Activated effector memory CD4-positive, alpha-beta T cell treated with anti-CD3 and anti-CD28 coated beads, Interleukin-2, amount 50 U/mL, for 16 hours (primary cell): ENCODE measurements at regions not wholly inside any gene's neighbourhood (a gene's known extent, or its start where the extent isn't known, plus 50 kb on each side); places are given as distances from the start of the nearest gene placed in this dataset.
"Not testable (repeated sequence)": the region's sequence is repeated elsewhere in the genome, so short reads cannot be mapped to it uniquely, and the experiment has no call there.

ENCODE experiments used
- DNase-seq: peaks from one replicate; pipeline ENCODE4 v3.0.0-alpha.2; 2020

- peak; percentile 44 for DNase-seq
These were observed 232.0 kb downstream of the ANKRD60 start for GRCh38 chr20:57996465-57996864.

GRCh38 chr20:57995381-57995977, 233.0 kb downstream of the ANKRD60 start:
- peak; percentile 31 for DNase-seq

GRCh38 chr20:57993716-57994431, 234.6 kb downstream of the ANKRD60 start:
- peak; percentile 55 for DNase-seq

- DNase-seq, result peak; percentile 27
These were observed 237.1 kb downstream of the ANKRD60 start for GRCh38 chr20:57991211-57991881.

GRCh38 chr20:57990396-57990987, 238.0 kb downstream of the ANKRD60 start:
- DNase-seq, result no peak

GRCh38 chr20:57988828-57989227, 239.6 kb downstream of the ANKRD60 start:
- no peak for DNase-seq

GRCh38 chr20:57988422-57988821, 240.0 kb downstream of the ANKRD60 start:
- no peak for DNase-seq

GRCh38 chr20:57987659-57988058, 240.8 kb downstream of the ANKRD60 start:
- DNase-seq, result no peak

GRCh38 chr20:57986666-57987065, 241.8 kb downstream of the ANKRD60 start:
- DNase-seq, result no peak

- DNase-seq, result no peak
These were observed 243.2 kb downstream of the ANKRD60 start for GRCh38 chr20:57985278-57985677.

- no peak for DNase-seq
These were observed 245.4 kb downstream of the ANKRD60 start for GRCh38 chr20:57983082-57983481.

- DNase-seq, result no peak
These were observed 247.9 kb downstream of the ANKRD60 start for GRCh38 chr20:57980506-57980905.

GRCh38 chr20:57977569-57977968, 250.9 kb downstream of the ANKRD60 start:
- DNase-seq, result no peak

GRCh38 chr20:57977141-57977540, 251.3 kb downstream of the ANKRD60 start:
- DNase-seq, result no peak

- no peak for DNase-seq
These were observed 253.6 kb downstream of the ANKRD60 start for GRCh38 chr20:57974863-57975262.

GRCh38 chr20:57973886-57974285, 254.6 kb downstream of the ANKRD60 start:
- DNase-seq, result no peak

- DNase-seq, result not testable (repeated sequence)
These were observed 256.9 kb downstream of the ANKRD60 start for GRCh38 chr20:57971583-57971982.

GRCh38 chr20:57970856-57971255, 257.6 kb downstream of the ANKRD60 start:
- DNase-seq, result no peak

GRCh38 chr20:57970116-57970515, 258.3 kb downstream of the ANKRD60 start:
- no peak for DNase-seq

GRCh38 chr20:57968120-57968519, 258.3 kb upstream of the PMEPA1 start:
- no peak for DNase-seq

- no peak for DNase-seq
These were observed 257.5 kb upstream of the PMEPA1 start for GRCh38 chr20:57967364-57967763.

GRCh38 chr20:57966620-57967019, 256.8 kb upstream of the PMEPA1 start:
- DNase-seq, result no peak

- no peak for DNase-seq
These were observed 255.6 kb upstream of the PMEPA1 start for GRCh38 chr20:57965441-57965840.
